GM18909 (cell line): ENCODE measurements at regions not wholly inside any gene's neighbourhood (a gene's known extent, or its start where the extent isn't known, plus 50 kb on each side); places are given as distances from the start of the nearest gene placed in this dataset.

Source experiments
- ATAC-seq: cut with Tn5 transposase; IDR thresholded peaks from one replicate; pipeline ENCODE4 v1.9.1; 2021; ENCODE audit warnings: mild to moderate bottlenecking; ENCODE audit not compliant: unreplicated experiment, poor library complexity

DNA sequence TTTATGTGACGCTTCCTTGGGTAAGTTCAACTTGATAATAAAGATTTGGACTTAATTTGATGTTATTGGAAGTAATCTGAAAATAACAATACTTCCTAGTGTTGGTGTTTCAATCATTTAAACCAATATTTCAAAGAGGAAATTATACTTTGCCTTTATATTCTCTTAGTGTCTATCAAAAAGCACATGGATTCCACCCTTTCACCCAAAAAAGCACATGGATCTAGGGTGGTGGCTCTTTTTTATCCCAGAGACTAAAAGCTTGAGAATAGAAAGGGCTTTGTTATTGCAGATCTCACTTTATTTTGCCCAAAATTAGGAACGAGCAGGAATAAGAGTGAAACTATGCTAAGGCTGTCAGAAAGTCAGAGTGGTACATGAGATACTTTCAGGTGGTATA, 75.1 kb upstream of the RASGEF1B start:
- ATAC-seq, result no peak

DNA sequence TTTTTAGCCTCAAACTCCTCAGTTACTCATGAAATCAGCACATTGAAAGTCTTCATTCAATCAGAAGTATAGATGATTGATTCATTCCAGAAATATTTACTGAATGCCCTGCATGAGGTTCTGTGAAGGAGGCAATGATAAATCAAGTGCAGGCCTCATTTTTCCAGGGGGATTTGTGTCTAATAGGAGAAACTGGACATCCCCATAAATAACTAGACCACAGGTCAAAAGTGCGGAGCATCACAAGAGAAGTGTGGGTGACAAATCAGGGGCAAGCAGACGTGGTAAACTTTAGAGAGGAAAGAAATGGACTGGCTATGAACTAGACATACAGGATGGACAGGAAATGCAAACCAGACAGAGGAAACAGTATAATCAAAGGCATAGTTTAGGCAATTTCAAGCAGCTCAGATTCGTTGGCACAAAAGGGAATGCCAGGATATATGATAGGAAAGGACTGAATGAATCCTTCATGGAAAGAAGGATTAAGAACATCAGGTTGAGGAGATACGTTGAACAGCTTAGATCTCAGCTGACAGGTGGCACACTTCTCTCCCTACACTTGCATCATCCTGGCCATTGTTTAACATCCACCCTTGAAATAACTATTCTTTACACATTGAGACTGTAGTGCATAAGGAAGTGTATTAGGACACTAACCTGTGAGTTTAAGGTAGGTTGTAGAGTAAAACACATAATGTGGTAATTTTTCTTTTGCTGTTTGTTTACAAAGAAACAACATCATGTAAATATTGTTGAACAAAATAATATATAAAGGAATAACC, 69.6 kb upstream of the RASGEF1B start:
- ATAC-seq, result no peak

DNA sequence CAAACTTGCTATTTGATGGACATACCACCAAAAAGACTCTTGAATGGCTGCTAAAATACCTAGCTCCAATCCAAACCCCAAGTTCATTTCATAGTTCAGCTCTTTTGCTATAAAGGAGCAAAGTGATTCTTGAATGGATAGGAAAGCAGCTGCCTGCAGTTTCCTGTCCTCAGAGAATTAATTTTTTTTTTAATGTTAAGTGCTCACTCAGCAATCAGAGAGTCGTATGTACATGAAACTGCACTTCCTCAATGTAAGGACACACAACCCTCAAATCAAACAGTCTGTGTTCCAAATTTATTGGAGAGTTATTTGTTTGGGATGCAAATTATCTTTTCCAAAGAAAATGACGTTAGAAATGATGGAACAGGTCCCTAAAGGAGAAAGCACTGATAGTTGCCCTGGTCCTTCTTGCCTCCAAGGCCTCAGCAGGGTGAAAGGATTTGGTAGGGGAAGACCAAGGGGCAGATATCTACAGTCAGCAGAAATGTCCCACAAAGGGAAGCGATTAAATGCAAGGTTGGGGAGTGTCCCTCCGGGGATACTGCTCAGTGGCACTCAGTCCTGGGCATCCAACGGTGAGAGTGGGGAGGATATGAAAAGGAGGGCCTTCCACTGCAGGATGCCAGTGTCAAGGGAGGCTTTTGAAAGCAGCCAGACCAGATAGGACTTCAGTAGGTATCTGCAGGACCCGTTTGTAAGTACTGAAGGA, 67.2 kb upstream of the RASGEF1B start:
- no peak for ATAC-seq

DNA sequence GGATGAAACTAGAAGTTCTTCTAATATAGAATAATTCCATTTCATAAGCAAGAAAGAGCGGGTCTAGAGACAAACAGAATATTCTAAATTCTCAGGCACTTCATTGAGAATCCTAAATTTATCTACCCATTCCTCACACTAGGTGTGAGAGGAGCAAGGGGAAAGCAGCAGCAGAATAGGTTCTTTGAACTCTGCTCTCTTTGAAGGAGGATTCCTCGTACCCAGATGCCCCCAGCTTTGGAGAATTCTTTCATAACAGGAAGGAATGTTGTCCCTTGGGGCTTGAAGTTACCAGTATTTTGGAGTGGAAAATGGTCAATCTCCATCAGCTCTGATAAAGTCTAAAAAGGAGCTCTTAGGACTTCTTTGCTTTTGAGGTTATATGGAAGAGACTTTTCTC, 59.7 kb upstream of the RASGEF1B start:
- no peak for ATAC-seq

DNA sequence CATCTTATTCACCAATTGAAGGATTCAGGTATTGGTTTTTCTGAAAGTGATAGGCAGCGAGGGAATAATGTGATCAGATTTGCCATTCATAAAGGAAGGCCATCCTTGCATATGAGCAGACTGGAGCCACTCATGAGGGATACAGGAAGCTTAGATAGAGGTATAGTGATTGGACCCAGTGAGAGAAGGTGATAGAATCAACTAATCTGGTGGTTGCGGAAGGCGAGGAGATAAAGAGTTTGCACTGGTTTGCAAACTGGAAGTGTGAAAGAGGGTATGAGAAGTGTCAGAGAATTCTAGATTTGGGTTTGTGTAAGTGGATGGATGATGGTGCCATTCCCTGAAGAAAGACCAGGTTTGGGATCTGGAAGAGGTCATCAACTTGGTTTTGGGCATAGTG, 57.3 kb upstream of the RASGEF1B start:
- no peak for ATAC-seq

DNA sequence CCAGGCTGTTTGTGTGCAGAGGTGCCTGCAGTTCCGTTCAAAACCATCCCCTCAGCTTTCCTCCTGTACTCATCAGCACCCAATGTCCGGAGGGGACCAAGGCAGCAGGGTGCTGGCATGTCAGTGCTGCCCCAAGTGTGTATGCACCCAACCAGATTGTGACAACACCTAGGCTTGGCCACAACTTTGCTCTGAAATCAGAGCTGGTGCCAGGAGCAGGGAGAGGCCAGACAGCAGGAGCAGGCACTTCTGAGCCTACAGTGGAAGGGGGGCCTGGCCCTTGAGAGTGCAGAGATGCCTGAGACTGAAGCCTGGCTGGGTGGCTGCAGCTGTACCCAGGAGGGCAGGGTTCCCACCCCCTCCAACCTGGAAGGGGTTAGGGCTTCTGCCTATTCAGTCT, 56.5 kb upstream of the RASGEF1B start:
- no peak for ATAC-seq

DNA sequence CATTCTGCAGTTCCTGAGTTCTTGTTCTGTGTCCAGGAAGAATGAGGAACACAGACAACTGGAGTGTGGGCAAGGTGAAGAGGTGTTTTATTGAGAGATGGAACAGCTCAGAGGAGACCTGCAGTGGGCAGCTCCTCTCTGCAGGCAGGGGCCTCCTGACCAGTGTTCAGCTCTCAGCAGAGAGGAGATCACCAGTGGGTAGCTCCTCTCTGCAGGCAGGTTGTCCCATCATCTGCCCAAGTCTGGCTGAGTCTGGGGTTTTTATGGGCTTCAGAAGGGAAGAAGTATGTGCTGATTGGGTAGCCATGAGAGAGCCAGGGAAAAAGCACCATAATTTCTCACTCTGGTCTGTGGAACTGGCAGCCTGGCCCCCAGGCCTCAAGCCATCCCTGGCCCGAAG, 56.0 kb upstream of the RASGEF1B start:
- ATAC-seq, result no peak

DNA sequence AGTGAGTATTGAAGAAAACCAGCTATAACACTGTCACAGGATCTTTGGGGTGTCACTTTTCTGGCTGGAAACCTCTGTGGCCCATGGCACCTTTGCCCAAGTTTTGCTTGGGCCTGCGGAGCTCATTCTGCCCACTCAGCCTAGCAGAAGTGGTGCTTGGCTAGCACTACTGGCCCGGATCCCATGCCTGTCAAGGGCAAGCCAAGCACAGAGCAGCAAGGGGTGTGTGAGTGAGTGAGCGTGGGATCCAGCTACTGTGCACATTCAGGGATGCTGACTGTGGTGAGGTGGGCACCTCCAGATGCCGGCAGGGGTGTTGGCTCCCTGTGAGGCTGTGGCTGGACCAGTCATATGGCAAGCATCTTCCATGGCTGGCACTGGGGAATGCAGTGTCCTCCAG, 55.4 kb upstream of the RASGEF1B start:
- ATAC-seq, result no peak

DNA sequence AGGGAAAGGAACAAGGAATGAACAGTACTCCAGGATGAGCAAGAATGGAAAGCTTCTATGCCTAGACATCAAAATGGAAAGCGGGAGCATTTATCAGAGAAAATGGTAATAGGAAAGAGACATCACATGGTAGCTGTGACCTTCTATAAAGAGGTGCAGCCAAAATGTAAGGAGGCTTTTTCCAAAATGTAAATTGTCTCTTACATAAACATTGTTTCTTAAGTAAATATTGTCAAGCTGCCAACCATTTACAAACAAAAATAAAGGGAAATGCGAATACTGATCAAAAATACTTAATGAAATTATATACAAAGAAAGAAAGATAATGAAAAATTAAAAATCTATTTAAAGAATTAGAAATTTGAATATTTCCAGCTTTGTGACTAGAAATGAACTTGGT, 55.0 kb upstream of the RASGEF1B start:
- ATAC-seq, result no peak

DNA sequence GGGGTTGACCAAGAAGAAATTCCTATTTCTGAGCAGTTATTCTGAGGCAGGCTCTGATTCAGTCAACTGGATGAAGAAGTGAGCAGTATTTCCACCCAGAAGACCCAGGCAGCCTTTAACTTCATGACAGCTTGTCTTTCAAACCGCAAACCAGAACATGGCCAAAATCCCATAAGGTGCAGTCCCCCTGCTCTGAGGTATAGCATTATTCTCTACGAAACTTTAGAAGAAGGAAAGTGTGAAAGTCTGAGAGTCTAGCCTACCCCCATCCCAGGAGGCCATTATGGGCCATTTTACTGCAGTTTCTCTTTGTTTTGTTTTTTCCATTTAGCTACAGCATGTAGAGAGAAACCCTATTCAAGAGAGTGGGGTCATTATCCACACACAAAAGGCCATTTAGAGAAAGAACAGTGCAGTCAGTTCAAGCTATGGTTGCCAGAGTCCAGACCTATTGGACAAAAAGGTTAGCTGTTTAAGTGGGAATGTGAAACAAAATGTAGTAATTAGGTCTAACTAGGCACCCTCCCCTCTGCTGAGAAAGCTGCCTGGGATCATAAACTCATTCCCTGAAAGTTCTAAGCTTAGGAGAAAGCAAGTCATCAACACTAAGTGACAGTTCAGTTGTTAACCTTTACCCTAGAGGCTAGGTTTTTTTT, 52.1 kb upstream of the RASGEF1B start:
- ATAC-seq, result peak; percentile 75

DNA sequence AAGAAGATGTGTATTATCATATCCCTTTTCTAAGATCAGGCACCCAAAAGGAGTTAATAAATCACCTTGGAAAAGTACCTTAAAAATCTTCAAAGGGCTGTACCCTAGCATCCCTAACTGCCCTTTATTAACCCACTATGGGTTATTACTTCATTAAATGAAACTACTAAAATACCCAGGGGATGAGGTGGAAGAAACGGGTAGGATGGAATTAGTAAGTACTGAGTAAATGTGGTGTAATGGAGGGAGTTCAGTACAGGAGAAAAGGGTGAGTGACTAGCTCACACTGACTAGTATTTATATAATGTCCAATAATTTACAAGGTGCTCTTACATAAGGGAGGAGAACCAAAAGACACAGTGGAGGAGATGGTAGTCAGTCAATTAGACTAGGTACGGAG, 51.0 kb upstream of the RASGEF1B start:
- ATAC-seq, result no peak

DNA sequence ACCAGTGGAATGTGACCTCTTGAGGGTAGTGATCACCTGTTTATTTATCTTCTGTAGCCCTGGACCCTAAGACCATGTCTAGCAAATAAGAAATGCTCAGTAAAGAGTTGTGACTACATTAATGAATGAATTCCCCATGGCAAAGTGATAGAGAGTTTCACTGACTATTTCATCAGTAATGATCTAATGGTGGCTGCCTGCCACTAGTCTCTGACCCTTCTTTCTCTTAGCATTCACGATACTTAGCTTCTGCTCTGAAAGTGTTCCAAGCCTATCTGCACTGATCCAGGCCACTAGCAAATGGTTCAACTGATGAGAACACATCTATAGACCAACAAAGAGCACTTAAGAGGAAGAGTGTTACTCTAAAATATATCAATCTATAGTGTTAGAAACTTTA, 50.0 kb upstream of the RASGEF1B start:
- ATAC-seq, result no peak
